DND-41 (cell line): ENCODE measurements at regions not wholly inside any gene's neighbourhood (a gene's known extent, or its start where the extent isn't known, plus 50 kb on each side); places are given as distances from the start of the nearest gene placed in this dataset.

Experiments used
- CTCF ChIP-seq: IDR thresholded peaks from 2 replicates; pipeline ENCODE4 v1.5.1; 2012; ENCODE audit warnings: borderline replicate concordance, low read length, moderate library complexity, mild to moderate bottlenecking; ENCODE audit not compliant: poor library complexity, severe bottlenecking; ENCODE audit errors: extremely low read depth
- EZH2 ChIP-seq: IDR thresholded peaks from 3 replicates; pipeline ENCODE4 v1.6.1; 2012; ENCODE audit warnings: borderline replicate concordance, low read depth, mild to moderate bottlenecking, moderate library complexity, low read length, inconsistent platforms; ENCODE audit not compliant: severe bottlenecking

GRCh38 chr5:104512063-104512825, 949.7 kb upstream of the NUDT12 start:
- TF ChIP-seq EZH2 (no peak), CTCF (no peak)
